Karpas-422 (cell line): ENCODE measurements at regions not wholly inside any gene's neighbourhood (a gene's known extent, or its start where the extent isn't known, plus 50 kb on each side); places are given as distances from the start of the nearest gene placed in this dataset.
"Not testable (repeated sequence)": the region's sequence is repeated elsewhere in the genome, so short reads cannot be mapped to it uniquely, and the experiment has no call there.

Experiments
- DNase-seq: peaks from one replicate; pipeline ENCODE4 v3.0.0-alpha.2; 2015
- H2AFZ ChIP-seq: fragments of 200-600 bp; sonication (generic); 2 replicates; pipeline ENCODE4 v1.6.1; 2014; ENCODE audit warnings: antibody characterized with exemption, low read length, mixed read lengths
- H3K27ac ChIP-seq: fragments of 200-600 bp; sonication (generic); 2 replicates; pipeline ENCODE4 v1.5.1; 2014; ENCODE audit warnings: mild to moderate bottlenecking, low read length, moderate library complexity
- H3K27me3 ChIP-seq: fragments of 200-600 bp; sonication (generic); 2 replicates; pipeline ENCODE4 v1.6.1; 2014; ENCODE audit warnings: low read length, mixed read lengths
- H3K36me3 ChIP-seq: fragments of 200-600 bp; sonication (generic); 2 replicates; pipeline ENCODE4 v1.6.1; 2014; ENCODE audit warnings: low read length, mixed read lengths; ENCODE audit not compliant: insufficient read depth
- H3K4me1 ChIP-seq: fragments of 200-600 bp; sonication (generic); 2 replicates; pipeline ENCODE4 v1.6.1; 2014; ENCODE audit warnings: mild to moderate bottlenecking, low read length, mixed read lengths
- H3K4me2 ChIP-seq: fragments of 200-600 bp; sonication (generic); 2 replicates; pipeline ENCODE4 v1.6.1; 2014; ENCODE audit warnings: low read length, low read depth, mild to moderate bottlenecking; ENCODE audit not compliant: poor library complexity, severe bottlenecking
- H3K4me3 ChIP-seq: fragments of 200-600 bp; sonication (generic); 2 replicates; pipeline ENCODE4 v1.5.1; 2014; ENCODE audit warnings: mild to moderate bottlenecking, antibody characterized with exemption, low read length, mixed read lengths
- H3K79me2 ChIP-seq: fragments of 200-600 bp; sonication (generic); 2 replicates; pipeline ENCODE4 v1.6.1; 2014; ENCODE audit warnings: mild to moderate bottlenecking, low read length, mixed read lengths
- H3K9ac ChIP-seq: fragments of 200-600 bp; sonication (generic); 2 replicates; pipeline ENCODE4 v1.6.0; 2014; ENCODE audit warnings: low read length
- H3K9me2 ChIP-seq: fragments of 200-600 bp; sonication (generic), shearing (Covaris generic); replicated peaks from 2 replicates; pipeline ENCODE4 v1.6.0; 2014; ENCODE audit warnings: mild to moderate bottlenecking, low read length, moderate library complexity; ENCODE audit not compliant: insufficient read depth
- H3K9me3 ChIP-seq: fragments of 300-700, 200-600 bp; sonication (generic); 2 replicates; pipeline ENCODE4 v1.6.1; 2014; ENCODE audit warnings: low read length, mixed read lengths
- H4K20me1 ChIP-seq: fragments of 200-600 bp; sonication (generic); 2 replicates; pipeline ENCODE4 v1.6.1; 2014; ENCODE audit warnings: mild to moderate bottlenecking, antibody characterized with exemption, low read length, low read depth; ENCODE audit not compliant: insufficient read depth

GRCh38 chr16:27633721-27634120, 83.8 kb downstream of the KATNIP start:
- H3K4me1 ChIP-seq: no peaks in the 10 kb centered on the region
- H4K20me1 ChIP-seq: no peaks in the 10 kb centered on the region
- H3K4me3 ChIP-seq: no peak overlapping the region
- no peak overlapping the region for H3K27ac ChIP-seq
- no peaks in the 10 kb centered on the region for H3K9me2 ChIP-seq
- no peaks in the 10 kb centered on the region for H3K27me3 ChIP-seq
- DNase-seq: no peak
- H3K79me2 ChIP-seq: no peaks in the 10 kb centered on the region
- no peaks in the 10 kb centered on the region for H3K9me3 ChIP-seq
- no peak overlapping the region for H3K4me2 ChIP-seq
- H2AFZ ChIP-seq: no peak overlapping the region
- no peaks in the 10 kb centered on the region for H3K36me3 ChIP-seq
- H3K9ac ChIP-seq: no peak overlapping the region

DNA sequence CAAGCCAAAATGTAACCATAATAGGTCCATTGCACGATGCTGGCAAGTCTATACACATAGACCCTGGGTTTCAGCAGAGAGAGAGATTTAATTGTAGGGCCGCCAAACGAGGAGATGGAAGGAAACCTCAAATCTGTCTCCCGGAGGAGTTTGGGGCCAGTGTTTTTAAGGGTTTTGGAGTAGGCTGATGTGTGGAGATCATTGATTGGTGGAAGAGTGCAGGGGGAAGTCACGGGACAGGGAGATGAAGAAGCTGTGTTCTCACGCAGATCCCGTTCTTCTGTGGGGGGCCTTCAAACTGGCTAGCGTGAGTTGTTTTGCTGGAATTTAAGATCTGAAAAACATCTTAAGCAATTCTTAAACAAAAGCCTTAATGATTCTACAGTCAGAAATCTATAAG, 84.8 kb downstream of the KATNIP start:
- Histone ChIP-seq H3K9me3 (no peaks in the 10 kb centered on the region), H3K9ac (no peak overlapping the region), H3K27ac (no peak overlapping the region), H4K20me1 (no peaks in the 10 kb centered on the region), H3K79me2 (no peaks in the 10 kb centered on the region), H3K9me2 (no peaks in the 10 kb centered on the region), H2AFZ (no peak overlapping the region), H3K4me1 (peaks cover 5% of the 10 kb centered on the region), H3K27me3 (no peaks in the 10 kb centered on the region), H3K36me3 (no peaks in the 10 kb centered on the region), H3K4me2 (no peak overlapping the region), H3K4me3 (no peak overlapping the region)
- DNase-seq: no peak

DNA sequence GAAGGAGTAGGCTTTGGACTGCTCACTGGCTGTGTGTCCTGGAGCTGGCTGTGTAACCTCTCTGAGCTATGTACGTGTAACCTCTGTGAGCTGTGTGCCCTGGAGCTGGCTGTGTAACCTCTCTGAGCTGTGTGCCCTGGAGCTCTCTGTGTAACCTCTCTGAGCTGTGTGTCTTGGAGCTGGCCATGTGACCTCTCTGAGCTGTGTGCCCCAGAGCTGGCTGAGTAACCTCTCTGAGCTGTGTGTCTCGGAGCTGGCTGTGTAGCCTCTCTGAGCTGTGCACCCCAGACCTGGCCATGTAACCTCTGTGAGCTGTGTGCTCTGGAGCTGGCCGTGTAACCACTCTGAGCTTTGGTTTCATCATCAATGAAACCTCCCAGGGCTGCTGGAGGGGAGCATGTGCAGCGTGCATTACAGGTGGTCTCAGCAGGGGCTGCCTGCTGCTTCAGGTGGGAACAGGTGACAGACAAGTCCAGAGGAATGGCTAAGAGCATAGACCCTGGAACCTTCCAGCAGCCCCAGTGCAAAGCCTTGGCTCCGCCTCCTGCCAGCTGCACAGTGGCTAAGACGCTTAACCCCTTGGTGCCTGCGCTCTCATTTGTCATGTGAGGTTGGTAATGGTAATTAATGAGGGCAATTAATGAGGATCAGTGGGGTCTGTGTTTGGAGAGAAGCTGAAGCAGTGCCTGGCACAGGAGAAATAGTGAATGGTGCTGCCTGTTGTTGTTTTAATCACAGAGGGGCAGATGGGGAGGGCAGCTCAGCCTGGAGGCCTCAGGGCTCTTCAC, 86.7 kb downstream of the KATNIP start:
- H3K36me3 ChIP-seq: no peaks in the 10 kb centered on the region
- H3K79me2 ChIP-seq: no peaks in the 10 kb centered on the region
- H4K20me1 ChIP-seq: no peaks in the 10 kb centered on the region
- no peak overlapping the region for H3K4me2 ChIP-seq
- no peak overlapping the region for H2AFZ ChIP-seq
- no peak overlapping the region for H3K4me3 ChIP-seq
- DNase-seq: no peak
- H3K27me3 ChIP-seq: no peaks in the 10 kb centered on the region
- no peaks in the 10 kb centered on the region for H3K9me3 ChIP-seq
- H3K9me2 ChIP-seq: no peaks in the 10 kb centered on the region
- H3K9ac ChIP-seq: no peak overlapping the region
- H3K4me1 ChIP-seq: peaks cover 9% of the 10 kb centered on the region
- H3K27ac ChIP-seq: no peak overlapping the region

DNA sequence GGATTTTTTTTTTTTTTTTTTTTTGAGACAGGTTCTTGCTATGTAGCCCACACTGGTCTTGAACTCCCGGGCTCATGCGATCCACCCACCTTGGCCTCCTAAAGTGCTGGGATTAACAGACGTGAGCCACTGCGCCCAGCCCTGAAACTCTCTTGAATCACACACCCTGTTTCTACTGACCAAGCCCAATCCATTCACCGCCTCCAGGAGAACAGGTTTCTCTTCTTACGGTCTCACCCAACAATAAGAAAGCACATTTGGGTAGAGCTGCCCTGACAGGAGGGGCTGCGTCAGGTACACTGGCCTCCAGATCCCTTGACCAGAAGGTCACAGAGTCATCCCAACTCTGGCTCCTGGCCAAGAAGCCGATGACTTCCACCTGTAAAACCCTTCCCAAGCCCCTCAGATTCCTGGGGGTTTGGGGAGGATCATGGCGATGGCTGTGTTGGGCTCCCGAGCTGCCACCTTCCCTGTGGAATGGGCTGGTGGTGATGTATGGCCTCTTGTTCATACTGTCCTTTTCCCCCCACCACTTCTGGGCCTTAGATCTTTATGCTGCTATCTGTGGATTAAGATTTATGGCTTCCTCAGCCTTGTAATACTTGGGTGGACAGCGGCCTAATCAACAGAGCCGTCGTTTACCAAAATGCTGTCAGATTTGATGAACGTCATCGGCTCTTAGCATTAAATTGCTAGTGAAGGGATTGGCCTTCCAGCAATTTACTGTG, 89.1 kb downstream of the KATNIP start:
- Histone ChIP-seq H3K36me3 (no peaks in the 10 kb centered on the region), H2AFZ (no peak overlapping the region), H3K9ac (no peak overlapping the region), H3K9me3 (no peaks in the 10 kb centered on the region), H3K4me2 (no peak overlapping the region), H3K4me1 (peaks cover 9% of the 10 kb centered on the region), H3K27ac (no peak overlapping the region), H3K9me2 (no peaks in the 10 kb centered on the region), H3K27me3 (no peaks in the 10 kb centered on the region), H3K4me3 (no peak overlapping the region), H3K79me2 (no peaks in the 10 kb centered on the region), H4K20me1 (no peaks in the 10 kb centered on the region)
- DNase-seq: no peak

DNA sequence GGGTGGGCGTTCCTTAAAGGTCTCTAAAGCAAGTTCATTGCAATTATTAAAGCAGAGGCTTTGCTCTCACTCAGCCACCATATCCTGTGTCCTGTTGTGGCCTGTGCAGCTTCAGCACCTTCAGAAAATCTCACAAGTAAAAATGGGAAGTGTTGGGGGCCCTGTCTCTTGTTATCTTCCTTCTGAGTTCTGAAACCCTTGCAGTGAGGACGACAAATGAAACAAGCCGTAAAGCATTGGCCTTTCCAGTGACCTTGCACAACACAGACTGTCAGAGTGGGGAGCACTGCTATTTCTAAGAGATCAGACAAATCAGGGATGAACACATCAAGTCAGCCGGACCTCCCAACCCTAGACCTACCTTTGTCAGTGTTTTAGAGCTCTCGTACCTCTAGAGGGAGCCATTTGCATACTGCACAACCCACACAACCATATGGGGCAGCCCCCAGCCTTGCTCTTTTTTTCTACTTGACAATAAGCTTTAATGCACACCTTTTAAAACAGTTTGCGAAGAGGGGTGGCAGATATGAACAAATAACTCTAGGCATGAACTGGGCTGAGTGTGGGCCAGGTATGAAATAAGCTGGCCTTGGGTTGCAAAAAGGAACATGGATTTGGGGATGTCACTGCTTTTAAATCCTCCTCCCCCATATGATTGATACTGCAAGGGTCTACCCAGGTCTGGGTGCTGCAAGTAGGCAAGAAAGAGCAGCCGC, 89.8 kb downstream of the KATNIP start:
- no peaks in the 10 kb centered on the region for H3K36me3 ChIP-seq
- peaks cover 9% of the 10 kb centered on the region for H3K4me1 ChIP-seq
- no peaks in the 10 kb centered on the region for H3K27me3 ChIP-seq
- no peak overlapping the region for H3K27ac ChIP-seq
- no peaks in the 10 kb centered on the region for H4K20me1 ChIP-seq
- H3K4me2 ChIP-seq: no peak overlapping the region
- no peak overlapping the region for H3K9ac ChIP-seq
- H3K9me2 ChIP-seq: no peaks in the 10 kb centered on the region
- no peaks in the 10 kb centered on the region for H3K79me2 ChIP-seq
- no peak overlapping the region for H2AFZ ChIP-seq
- DNase-seq: peak; percentile 79
- no peaks in the 10 kb centered on the region for H3K9me3 ChIP-seq
- H3K4me3 ChIP-seq: no peak overlapping the region

- no peaks in the 10 kb centered on the region for H3K9me2 ChIP-seq
- H2AFZ ChIP-seq: no peak overlapping the region
- no peaks in the 10 kb centered on the region for H3K79me2 ChIP-seq
- no peak for DNase-seq
- H3K9ac ChIP-seq: no peak overlapping the region
- H3K4me2 ChIP-seq: no peak overlapping the region
- H3K27me3 ChIP-seq: no peaks in the 10 kb centered on the region
- H3K36me3 ChIP-seq: no peaks in the 10 kb centered on the region
- no peak overlapping the region for H3K27ac ChIP-seq
- H4K20me1 ChIP-seq: no peaks in the 10 kb centered on the region
- H3K9me3 ChIP-seq: no peaks in the 10 kb centered on the region
- peaks cover 9% of the 10 kb centered on the region for H3K4me1 ChIP-seq
- H3K4me3 ChIP-seq: no peak overlapping the region
Observed at GRCh38 chr16:27640277-27640600, 90.3 kb downstream of the KATNIP start.

DNA sequence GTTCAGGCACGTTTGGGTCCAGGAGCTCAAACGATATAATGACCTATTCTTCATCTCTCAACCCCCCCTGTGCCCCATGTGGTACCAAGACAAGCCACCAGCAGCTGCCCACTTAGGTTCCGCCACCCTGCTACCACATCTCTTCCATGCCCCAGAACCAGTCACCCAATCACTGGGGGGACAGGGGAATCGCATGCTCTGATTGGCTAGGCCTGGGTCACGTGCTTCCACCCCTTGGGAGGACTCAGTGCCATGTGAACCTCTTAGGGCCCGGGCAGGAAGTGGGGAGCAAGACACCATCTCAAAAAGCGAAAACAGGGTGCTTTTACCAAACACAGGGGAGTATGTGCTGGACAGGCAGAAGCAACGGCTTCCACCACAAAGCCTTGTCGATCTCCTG, 91.3 kb downstream of the KATNIP start:
- H4K20me1 ChIP-seq: no peaks in the 10 kb centered on the region
- H3K36me3 ChIP-seq: no peaks in the 10 kb centered on the region

DNA sequence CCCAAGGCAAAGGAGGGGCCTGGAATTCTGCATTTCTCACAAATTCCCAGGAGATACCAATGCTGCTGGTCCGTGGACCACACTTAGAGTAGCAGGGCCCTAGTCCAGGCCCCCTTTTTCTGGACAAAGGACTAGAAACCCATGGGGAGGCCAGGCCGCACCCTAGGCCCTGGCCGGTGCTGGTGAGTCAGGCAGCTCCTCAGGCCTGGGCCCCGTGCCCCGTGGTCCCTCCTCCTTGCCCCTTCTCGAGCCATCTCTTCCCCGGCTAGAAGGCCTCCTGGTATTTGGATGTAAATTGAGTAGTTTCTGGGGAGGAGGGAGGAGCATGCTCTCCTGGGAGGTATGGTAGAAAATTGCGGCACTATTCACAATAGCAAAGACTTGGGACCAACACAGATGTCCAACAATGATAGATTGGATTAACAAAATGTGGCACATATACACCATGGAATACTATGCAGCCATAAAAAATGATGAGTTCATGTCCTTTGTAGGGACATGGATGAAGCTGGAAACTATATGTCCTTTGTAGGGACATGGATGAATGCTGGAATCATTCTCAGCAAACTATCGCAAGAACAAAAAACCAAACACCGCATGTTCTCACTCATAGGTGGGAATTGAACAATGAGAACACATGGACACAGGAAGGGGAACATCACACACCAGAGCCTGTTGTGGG, 91.9 kb downstream of the KATNIP start:
- H3K4me2 ChIP-seq, H3K4me3 ChIP-seq, H3K4me1 ChIP-seq, H4K20me1 ChIP-seq, H3K27ac ChIP-seq, DNase-seq, H2AFZ ChIP-seq, H3K9me3 ChIP-seq, H3K9me2 ChIP-seq, H3K27me3 ChIP-seq, H3K79me2 ChIP-seq, H3K9ac ChIP-seq, H3K36me3 ChIP-seq: not testable (repeated sequence)

More for the DNA sequence above, 91.3 kb downstream of the KATNIP start:
- H3K9me3 ChIP-seq: no peaks in the 10 kb centered on the region
- no peaks in the 10 kb centered on the region for H3K79me2 ChIP-seq
- H3K27me3 ChIP-seq: no peaks in the 10 kb centered on the region
- H3K4me1 ChIP-seq: peaks cover 9% of the 10 kb centered on the region
- DNase-seq: peak; percentile 44
- H2AFZ ChIP-seq: no peak overlapping the region
- H3K4me2 ChIP-seq: no peak overlapping the region
- H3K4me3 ChIP-seq: no peak overlapping the region
- H3K27ac ChIP-seq: no peak overlapping the region
- H3K9ac ChIP-seq: no peak overlapping the region
- H3K9me2 ChIP-seq: no peaks in the 10 kb centered on the region
